Fibroblast of lung (primary cell): ENCODE measurements at regions not wholly inside any gene's neighbourhood (a gene's known extent, or its start where the extent isn't known, plus 50 kb on each side); places are given as distances from the start of the nearest gene placed in this dataset.

Experiments used
- DNase-seq, 2 donors: peaks; one replicate each; pipeline versions ENCODE4 v3.0.0 to v3.0.0-alpha.2; 2010; ENCODE audit warnings: low read depth in 2 of 2
- H2AFZ ChIP-seq: 2 replicates; pipeline ENCODE4 v1.5.1; 2012; ENCODE audit warnings: low read length, control low read depth, inconsistent platforms
- H3K27ac ChIP-seq: 2 replicates; pipeline ENCODE4 v1.5.1; 2011; ENCODE audit warnings: low read length, control low read depth; ENCODE audit not compliant: insufficient read depth
- H3K27me3 ChIP-seq: 2 replicates; pipeline ENCODE4 v1.5.1; 2011; ENCODE audit warnings: mild to moderate bottlenecking, low read length; ENCODE audit not compliant: control insufficient read depth, insufficient read depth
- H3K36me3 ChIP-seq: 2 replicates; pipeline ENCODE4 v1.5.1; 2011; ENCODE audit warnings: low read length; ENCODE audit not compliant: control insufficient read depth, insufficient read depth
- H3K4me1 ChIP-seq: 2 replicates; pipeline ENCODE4 v1.5.1; 2011; ENCODE audit warnings: low read length; ENCODE audit not compliant: control insufficient read depth, insufficient read depth; ENCODE audit errors: extremely low read depth
- H3K4me2 ChIP-seq: 2 replicates; pipeline ENCODE4 v1.5.1; 2011; ENCODE audit warnings: low read length, control low read depth; ENCODE audit not compliant: insufficient read depth; ENCODE audit errors: extremely low read depth
- H3K4me3 ChIP-seq, 4 experiments: fragments of 200-600 bp in 1 of 4; sonication (generic) in 1 of 4; replicated peaks in 1 of 4; 2 replicates each; pipeline ENCODE4 v1.5.1; 2011 to 2016; ENCODE audit warnings: low read length in 4 of 4, low read depth in 3 of 4, mild to moderate bottlenecking in 3 of 4, control low read depth in 2 of 4, inconsistent platforms in 1 of 4, mixed read lengths in 1 of 4; ENCODE audit not compliant: insufficient read depth in 1 of 4; ENCODE audit errors: control extremely low read depth in 1 of 4
- H3K79me2 ChIP-seq: 2 replicates; pipeline ENCODE4 v1.5.1; 2012; ENCODE audit warnings: mild to moderate bottlenecking, low read length, inconsistent platforms; ENCODE audit not compliant: control insufficient read depth, insufficient read depth
- H3K9ac ChIP-seq: 2 replicates; pipeline ENCODE4 v1.5.1; 2011; ENCODE audit warnings: mild to moderate bottlenecking, low read length, control low read depth; ENCODE audit not compliant: insufficient read depth
- H3K9me3 ChIP-seq: 2 replicates; pipeline ENCODE4 v1.5.1; 2012; ENCODE audit warnings: low read depth, low read length; ENCODE audit not compliant: control insufficient read depth, insufficient read depth
- H4K20me1 ChIP-seq: 2 replicates; pipeline ENCODE4 v1.5.1; 2011; ENCODE audit warnings: low read length; ENCODE audit not compliant: control insufficient read depth, insufficient read depth; ENCODE audit errors: extremely low read depth
- EZH2 ChIP-seq: IDR thresholded peaks from 2 replicates; pipeline ENCODE4 v1.5.1; 2012; ENCODE audit warnings: low read length, control low read depth, mild to moderate bottlenecking; ENCODE audit errors: missing control alignments
- TF ChIP-seq, protein P1 (sequence below), 2 donors: IDR thresholded peaks in 1 of 2; conservative IDR thresholded peaks in 1 of 2; 1 replicate in 1 of 2; 2 replicates in 1 of 2; pipeline ENCODE4 v1.5.1; 2011 to 2012; ENCODE audit warnings: low read length in 2 of 2, control low read depth in 1 of 2, inconsistent platforms in 1 of 2, low read depth in 1 of 2, mild to moderate bottlenecking in 1 of 2

- H3K79me2 ChIP-seq = no peaks in the 10 kb centered on the region
- H3K4me3 ChIP-seq = no peak overlapping the region
- no peaks in the 10 kb centered on the region for H3K36me3 ChIP-seq
- TF ChIP-seq, protein P1, sequence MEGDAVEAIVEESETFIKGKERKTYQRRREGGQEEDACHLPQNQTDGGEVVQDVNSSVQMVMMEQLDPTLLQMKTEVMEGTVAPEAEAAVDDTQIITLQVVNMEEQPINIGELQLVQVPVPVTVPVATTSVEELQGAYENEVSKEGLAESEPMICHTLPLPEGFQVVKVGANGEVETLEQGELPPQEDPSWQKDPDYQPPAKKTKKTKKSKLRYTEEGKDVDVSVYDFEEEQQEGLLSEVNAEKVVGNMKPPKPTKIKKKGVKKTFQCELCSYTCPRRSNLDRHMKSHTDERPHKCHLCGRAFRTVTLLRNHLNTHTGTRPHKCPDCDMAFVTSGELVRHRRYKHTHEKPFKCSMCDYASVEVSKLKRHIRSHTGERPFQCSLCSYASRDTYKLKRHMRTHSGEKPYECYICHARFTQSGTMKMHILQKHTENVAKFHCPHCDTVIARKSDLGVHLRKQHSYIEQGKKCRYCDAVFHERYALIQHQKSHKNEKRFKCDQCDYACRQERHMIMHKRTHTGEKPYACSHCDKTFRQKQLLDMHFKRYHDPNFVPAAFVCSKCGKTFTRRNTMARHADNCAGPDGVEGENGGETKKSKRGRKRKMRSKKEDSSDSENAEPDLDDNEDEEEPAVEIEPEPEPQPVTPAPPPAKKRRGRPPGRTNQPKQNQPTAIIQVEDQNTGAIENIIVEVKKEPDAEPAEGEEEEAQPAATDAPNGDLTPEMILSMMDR (conservative IDR thresholded peaks at IDR 0.05 in 1 of 2, IDR thresholded peaks at IDR 0.05 in 1 of 2; ENCODE audit: low read depth in 1 of 2, low read length in 2 of 2) = no peak
- no peak for TF ChIP-seq EZH2
- no peak overlapping the region for H3K4me2 ChIP-seq
- H3K9me3 ChIP-seq = no peaks in the 10 kb centered on the region
- H3K27me3 ChIP-seq = no peaks in the 10 kb centered on the region
- H3K27ac ChIP-seq = no peak overlapping the region
- no peak overlapping the region for H3K9ac ChIP-seq
- H3K4me1 ChIP-seq = no peaks in the 10 kb centered on the region
- DNase-seq = peak in 1 of 2 donors; percentile 48
- H4K20me1 ChIP-seq = no peaks in the 10 kb centered on the region
- H2AFZ ChIP-seq = no peak overlapping the region
Measured at GRCh38 chr1:209318181-209319056, 265.1 kb upstream of the CAMK1G start.

- H3K27me3 ChIP-seq = no peaks in the 10 kb centered on the region
- H3K4me2 ChIP-seq = no peak overlapping the region
- no peaks in the 10 kb centered on the region for H3K79me2 ChIP-seq
- H3K9me3 ChIP-seq = no peaks in the 10 kb centered on the region
- no peak for DNase-seq
- H2AFZ ChIP-seq = no peak overlapping the region
- no peak overlapping the region for H3K4me3 ChIP-seq
- H4K20me1 ChIP-seq = no peaks in the 10 kb centered on the region
- no peak overlapping the region for H3K27ac ChIP-seq
- H3K36me3 ChIP-seq = no peaks in the 10 kb centered on the region
- no peaks in the 10 kb centered on the region for H3K4me1 ChIP-seq
- H3K9ac ChIP-seq = no peak overlapping the region
- TF ChIP-seq, protein P1 (conservative IDR thresholded peaks at IDR 0.05 in 1 of 2, IDR thresholded peaks at IDR 0.05 in 1 of 2; ENCODE audit: low read depth in 1 of 2, low read length in 2 of 2) = no peak
- TF ChIP-seq EZH2 = no peak
Measured at GRCh38 chr1:209319057-209319432, 264.5 kb upstream of the CAMK1G start.

GRCh38 chr1:209319549-209319948 lies 264.0 kb upstream of the CAMK1G start:
- Histone ChIP-seq H3K4me2 (no peak overlapping the region), H3K27ac (no peak overlapping the region), H3K4me3 (no peak overlapping the region), H3K4me1 (no peaks in the 10 kb centered on the region), H3K36me3 (no peaks in the 10 kb centered on the region), H3K79me2 (no peaks in the 10 kb centered on the region), H3K9ac (no peak overlapping the region), H3K9me3 (no peaks in the 10 kb centered on the region), H3K27me3 (no peaks in the 10 kb centered on the region), H4K20me1 (no peaks in the 10 kb centered on the region), H2AFZ (no peak overlapping the region)
- TF ChIP-seq EZH2 = no peak
- peak in 1 of 2 donors; percentile 18 for DNase-seq
